Ectodermal cell (in vitro differentiated cells): ENCODE measurements at regions not wholly inside any gene's neighbourhood (a gene's known extent, or its start where the extent isn't known, plus 50 kb on each side); places are given as distances from the start of the nearest gene placed in this dataset.
"Not testable (repeated sequence)": the region's sequence is repeated elsewhere in the genome, so short reads cannot be mapped to it uniquely, and the experiment has no call there.

Source experiments
- H3K27ac ChIP-seq: 2 replicates; pipeline ENCODE4 v1.7.0; 2013; ENCODE audit warnings: mild to moderate bottlenecking, low read depth, low read length; ENCODE audit not compliant: insufficient read depth, poor library complexity, severe bottlenecking
- H3K27me3 ChIP-seq: 2 replicates; pipeline ENCODE4 v1.7.0; 2013; ENCODE audit warnings: mild to moderate bottlenecking, low read length; ENCODE audit not compliant: insufficient read depth, control insufficient read depth, poor library complexity, severe bottlenecking
- H3K36me3 ChIP-seq: one replicate; pipeline ENCODE4 v1.7.0; 2013; ENCODE audit warnings: low read length; ENCODE audit not compliant: control insufficient read depth, insufficient read depth
- H3K4me1 ChIP-seq: one replicate; pipeline ENCODE4 v1.7.0; 2013; ENCODE audit warnings: low read length; ENCODE audit not compliant: control insufficient read depth, insufficient read depth
- H3K4me3 ChIP-seq: 2 replicates; pipeline ENCODE4 v1.7.0; 2013; ENCODE audit warnings: low read depth, low read length, control low read depth; ENCODE audit not compliant: insufficient read depth
- H3K9me3 ChIP-seq: 2 replicates; pipeline ENCODE4 v1.7.0; 2013; ENCODE audit warnings: mild to moderate bottlenecking, low read length, moderate library complexity; ENCODE audit not compliant: control insufficient read depth
- WGBS, 2 experiments: methylation state at CpG; one replicate each; pipeline ENCODE4 v1.1.7; 2013; ENCODE audit warnings: missing lambda C conversion rate in 2 of 2; 5-methylcytosine and 5-hydroxymethylcytosine counted together

DNA sequence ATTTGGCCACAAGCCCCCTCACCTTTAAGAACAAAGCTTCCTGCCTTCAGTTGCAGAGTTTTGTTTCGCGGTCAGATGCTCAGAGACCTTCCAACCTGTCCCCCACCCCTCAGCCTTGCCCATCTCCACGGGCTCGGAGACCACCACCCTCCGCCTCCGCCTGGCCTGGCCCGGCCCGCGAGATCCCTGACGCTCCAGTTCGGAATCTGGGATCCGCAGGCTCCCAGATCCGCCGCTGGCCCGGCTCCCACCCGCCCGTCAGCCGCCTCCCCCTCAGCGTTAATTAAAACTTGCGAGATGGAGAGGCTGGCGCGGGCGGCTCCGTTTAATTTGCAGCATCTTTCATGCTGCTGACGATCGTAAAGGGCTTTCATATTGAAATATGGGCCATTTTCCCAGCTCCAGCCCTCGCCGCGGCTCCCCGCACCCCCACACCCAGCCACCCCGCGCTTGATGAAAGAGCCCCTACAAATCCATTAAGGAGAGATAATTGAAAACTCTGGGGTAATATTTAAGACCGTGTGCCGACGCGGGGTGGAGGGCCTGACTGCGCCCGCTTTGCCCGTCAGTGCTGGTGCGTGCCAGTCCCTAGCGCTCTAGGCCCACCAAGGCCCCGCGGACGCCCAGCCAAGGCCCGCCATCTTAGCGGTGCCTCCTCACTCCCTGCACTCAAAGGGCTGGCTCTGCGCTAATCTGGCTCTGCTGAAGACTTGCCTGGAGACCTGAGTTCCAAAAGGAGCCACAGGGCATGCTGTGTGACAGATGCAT lies 940.7 kb upstream of the DEFB115 start:
- H3K9me3 ChIP-seq, H3K36me3 ChIP-seq, H3K27ac ChIP-seq, H3K27me3 ChIP-seq, H3K4me1 ChIP-seq, H3K4me3 ChIP-seq: not testable (repeated sequence)
- 76 to 80% methylated on average over 45 to 47 of the region's 47 CpGs for whole genome bisulfite sequencing, 2 experiments

DNA sequence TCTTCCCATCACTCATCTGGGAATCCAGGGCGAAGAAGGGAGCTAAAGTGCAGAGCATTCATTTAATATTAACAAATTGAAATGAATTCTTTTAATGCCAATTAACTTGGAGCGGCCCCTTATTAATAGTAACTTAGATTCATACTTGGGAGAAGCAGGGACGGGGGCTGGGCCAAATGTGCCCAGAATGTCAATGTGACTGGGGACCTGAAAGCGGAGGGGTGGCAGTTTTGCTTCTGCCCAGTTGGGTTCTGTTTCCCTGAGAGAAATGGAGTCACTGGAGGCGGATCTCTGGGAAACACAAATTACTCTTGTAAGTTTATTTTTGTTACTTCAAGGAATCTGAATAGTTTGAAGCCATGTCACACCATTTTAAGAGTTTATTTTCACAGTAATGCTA lies 923.7 kb upstream of the DEFB115 start:
- whole genome bisulfite sequencing, 2 experiments, result 80 to 84% methylated on average over 3 to 4 of the region's 5 CpGs
- H3K27me3 ChIP-seq, H3K4me3 ChIP-seq, H3K27ac ChIP-seq, H3K36me3 ChIP-seq, H3K9me3 ChIP-seq, H3K4me1 ChIP-seq: not testable (repeated sequence)

- not testable (repeated sequence) for H3K4me1 ChIP-seq, H3K27me3 ChIP-seq, H3K36me3 ChIP-seq, H3K27ac ChIP-seq, H3K9me3 ChIP-seq, H3K4me3 ChIP-seq
- 89 to 91% methylated on average over 2 of the region's 4 CpGs for WGBS, 2 experiments
These were observed 919.9 kb upstream of the DEFB115 start for GRCh38 chr20:30337556-30337955.

- 83 to 84% methylated on average over 6 of the region's 6 CpGs for WGBS, 2 experiments
- H3K4me1 ChIP-seq, H3K36me3 ChIP-seq, H3K27me3 ChIP-seq, H3K27ac ChIP-seq, H3K4me3 ChIP-seq, H3K9me3 ChIP-seq: not testable (repeated sequence)
These were observed 908.5 kb upstream of the DEFB115 start for GRCh38 chr20:30348932-30349331.

DNA sequence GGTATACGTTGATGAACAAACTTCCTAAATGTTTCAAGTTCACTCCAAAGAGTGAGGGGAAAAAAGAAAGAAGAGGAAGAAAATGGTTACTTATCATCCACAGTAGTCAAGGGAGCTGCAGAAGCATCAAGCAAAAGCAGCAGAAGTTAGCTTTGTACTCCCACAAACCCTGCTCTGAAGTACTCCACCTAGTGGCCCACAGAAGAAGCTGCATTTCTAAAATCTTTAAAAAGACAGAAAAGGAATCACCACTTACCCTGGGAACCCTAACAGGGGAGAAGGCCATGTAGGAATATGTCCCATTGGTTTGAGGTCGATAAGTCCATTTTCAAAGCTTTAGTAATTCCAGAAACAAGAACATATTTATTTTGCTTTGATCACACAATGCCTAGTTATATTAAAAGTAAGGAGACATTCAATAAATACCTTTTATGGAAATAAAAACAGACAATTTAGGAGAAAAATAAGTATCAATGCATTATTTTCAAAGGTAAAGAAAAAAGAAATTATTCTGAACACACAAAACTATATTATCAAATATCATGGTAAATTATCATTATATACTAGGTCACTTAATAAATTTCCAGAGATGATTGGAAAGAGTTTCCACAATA lies 900.5 kb upstream of the DEFB115 start:
- not testable (repeated sequence) for H3K27me3 ChIP-seq, H3K27ac ChIP-seq, H3K9me3 ChIP-seq, H3K36me3 ChIP-seq, H3K4me1 ChIP-seq, H3K4me3 ChIP-seq
- 80% methylated on average over 1 of the region's 2 CpGs; no CpG with 5 or more reads in 1 of the 2 experiments for WGBS, 2 experiments

GRCh38 chr20:30361756-30362155 lies 895.7 kb upstream of the DEFB115 start:
- not testable (repeated sequence) for H3K9me3 ChIP-seq, H3K36me3 ChIP-seq, H3K27ac ChIP-seq, H3K4me1 ChIP-seq, H3K4me3 ChIP-seq, H3K27me3 ChIP-seq
- WGBS, 2 experiments, result 88 to 90% methylated on average over 13 of the region's 13 CpGs

GRCh38 chr20:30376430-30376766 lies 881.1 kb upstream of the DEFB115 start:
- WGBS, 2 experiments, result 83 to 87% methylated on average over 14 of the region's 14 CpGs
- not testable (repeated sequence) for H3K27me3 ChIP-seq, H3K9me3 ChIP-seq, H3K27ac ChIP-seq, H3K4me1 ChIP-seq, H3K36me3 ChIP-seq
- peak overlapping the region; percentile 67 for H3K4me3 ChIP-seq

- no peaks in the 10 kb centered on the region for H3K9me3 ChIP-seq
- H3K4me1 ChIP-seq, result no peaks in the 10 kb centered on the region
- H3K27me3 ChIP-seq, result no peaks in the 10 kb centered on the region
- H3K27ac ChIP-seq, result no peak overlapping the region
- H3K36me3 ChIP-seq, result no peaks in the 10 kb centered on the region
- H3K4me3 ChIP-seq, result peak overlapping the region; percentile 67
- WGBS, 2 experiments, result 19% methylated on average over 69 of the region's 70 CpGs
These were observed 880.5 kb upstream of the DEFB115 start for GRCh38 chr20:30376767-30377658.

- H3K36me3 ChIP-seq, H3K9me3 ChIP-seq, H3K4me1 ChIP-seq, H3K4me3 ChIP-seq, H3K27ac ChIP-seq, H3K27me3 ChIP-seq: not testable (repeated sequence)
- WGBS, 2 experiments, result 76 to 86% methylated on average over 1 to 2 of the region's 4 CpGs
These were observed 879.1 kb upstream of the DEFB115 start for GRCh38 chr20:30378317-30378716.

GRCh38 chr20:30378721-30379120 lies 878.7 kb upstream of the DEFB115 start:
- WGBS, 2 experiments, result 80 to 100% methylated on average over 1 of the region's 1 CpG
- H3K27ac ChIP-seq, H3K27me3 ChIP-seq, H3K36me3 ChIP-seq, H3K4me3 ChIP-seq, H3K4me1 ChIP-seq, H3K9me3 ChIP-seq: not testable (repeated sequence)
